Mesenchymal stem cell (in vitro differentiated cells and primary cell): ENCODE measurements at regions not wholly inside any gene's neighbourhood (a gene's known extent, or its start where the extent isn't known, plus 50 kb on each side); places are given as distances from the start of the nearest gene placed in this dataset.

Experiments used
- DNase-seq: peaks from one replicate; pipeline ENCODE4 v3.0.0-alpha.2; 2013
- H2AFZ ChIP-seq: one replicate; pipeline ENCODE4 v1.6.1; 2013; ENCODE audit warnings: low read depth, mild to moderate bottlenecking, control low read depth, inconsistent platforms, low read length, moderate library complexity
- H2AK5ac ChIP-seq: 2 replicates; pipeline ENCODE4 v1.6.1; 2013; ENCODE audit warnings: low read length, moderate library complexity, mild to moderate bottlenecking, inconsistent platforms; ENCODE audit not compliant: severe bottlenecking
- H2BK120ac ChIP-seq: one replicate; pipeline ENCODE4 v1.6.1; 2013; ENCODE audit warnings: low read depth, mild to moderate bottlenecking, inconsistent platforms, low read length, moderate library complexity
- H2BK12ac ChIP-seq, 2 experiments: one replicate each; pipeline ENCODE4 v1.6.1; 2013; ENCODE audit warnings: inconsistent platforms in 2 of 2, low read length in 2 of 2, mild to moderate bottlenecking in 2 of 2, moderate library complexity in 2 of 2, control low read depth in 1 of 2
- H2BK15ac ChIP-seq: one replicate; pipeline ENCODE4 v1.6.1; 2013; ENCODE audit warnings: mild to moderate bottlenecking, low read depth, inconsistent platforms; ENCODE audit not compliant: poor library complexity, severe bottlenecking
- H2BK5ac ChIP-seq: 2 replicates; pipeline ENCODE4 v1.6.1; 2013; ENCODE audit warnings: low read depth, mild to moderate bottlenecking, low read length, control low read depth, inconsistent platforms; ENCODE audit not compliant: poor library complexity, severe bottlenecking
- H3K14ac ChIP-seq, 2 experiments: one replicate each; pipeline ENCODE4 v1.6.1; 2013; ENCODE audit warnings: inconsistent platforms in 2 of 2, low read length in 2 of 2, control low read depth in 1 of 2, mild to moderate bottlenecking in 1 of 2, moderate library complexity in 1 of 2
- H3K18ac ChIP-seq, 2 experiments: one replicate each; pipeline ENCODE4 v1.6.1; 2013; ENCODE audit warnings: inconsistent platforms in 2 of 2, low read length in 2 of 2, control low read depth in 1 of 2, low read depth in 1 of 2, mild to moderate bottlenecking in 1 of 2
- H3K23ac ChIP-seq, 2 experiments: one replicate each; pipeline ENCODE4 v1.6.1; 2013; ENCODE audit warnings: inconsistent platforms in 2 of 2, low read length in 2 of 2, mild to moderate bottlenecking in 2 of 2, moderate library complexity in 2 of 2, control low read depth in 1 of 2
- H3K27ac ChIP-seq: 2 replicates; pipeline ENCODE4 v1.5.1; 2013; ENCODE audit warnings: mild to moderate bottlenecking, moderate library complexity, low read length, control low read depth, inconsistent platforms; ENCODE audit not compliant: poor library complexity, severe bottlenecking
- H3K27me3 ChIP-seq, 2 experiments: 2 replicates each; pipeline versions ENCODE4 v1.6.1 to v1.7.0; 2013; ENCODE audit warnings: low read length in 2 of 2, mild to moderate bottlenecking in 2 of 2, moderate library complexity in 2 of 2, control low read depth in 1 of 2, inconsistent platforms in 1 of 2; ENCODE audit not compliant: control insufficient read depth in 1 of 2, insufficient read depth in 1 of 2
- H3K36me3 ChIP-seq, 2 experiments: 2 replicates each; pipeline versions ENCODE4 v1.6.1 to v1.7.0; 2013; ENCODE audit warnings: low read length in 2 of 2, control low read depth in 1 of 2, inconsistent platforms in 1 of 2, low read depth in 1 of 2, mild to moderate bottlenecking in 1 of 2; ENCODE audit not compliant: insufficient read depth in 2 of 2, control insufficient read depth in 1 of 2
- H3K4ac ChIP-seq, 2 experiments: one replicate each; pipeline ENCODE4 v1.6.1; 2013; ENCODE audit warnings: inconsistent platforms in 2 of 2, low read length in 2 of 2, mild to moderate bottlenecking in 2 of 2, moderate library complexity in 2 of 2, control low read depth in 1 of 2, low read depth in 1 of 2
- H3K4me1 ChIP-seq: 2 replicates; pipeline ENCODE4 v1.6.1; 2013; ENCODE audit warnings: low read depth, low read length, control low read depth; ENCODE audit not compliant: control insufficient read depth, insufficient read depth
- H3K4me2 ChIP-seq: 2 replicates; pipeline ENCODE4 v1.6.1; 2013; ENCODE audit warnings: low read length, mild to moderate bottlenecking, inconsistent platforms; ENCODE audit not compliant: poor library complexity, severe bottlenecking
- H3K4me3 ChIP-seq, 2 experiments: 2 replicates each; pipeline versions ENCODE4 v1.5.1 to v1.7.0; 2013; ENCODE audit warnings: low read length in 2 of 2, mild to moderate bottlenecking in 2 of 2, control low read depth in 1 of 2, low read depth in 1 of 2; ENCODE audit not compliant: insufficient read depth in 1 of 2
- H3K79me1 ChIP-seq: replicated peaks from 2 replicates; pipeline ENCODE4 v1.6.1; 2013; ENCODE audit warnings: mild to moderate bottlenecking, control low read depth, low read length, inconsistent platforms; ENCODE audit not compliant: poor library complexity, severe bottlenecking
- H3K9ac ChIP-seq: 2 replicates; pipeline ENCODE4 v1.7.0; 2013; ENCODE audit warnings: mild to moderate bottlenecking, low read length, moderate library complexity
- H3K9me3 ChIP-seq: 2 replicates; pipeline ENCODE4 v1.7.0; 2013; ENCODE audit warnings: mild to moderate bottlenecking, low read length; ENCODE audit not compliant: control insufficient read depth
- H4K8ac ChIP-seq: one replicate; pipeline ENCODE4 v1.6.1; 2013; ENCODE audit warnings: inconsistent platforms, mild to moderate bottlenecking, low read length, moderate library complexity
- H4K91ac ChIP-seq: one replicate; pipeline ENCODE4 v1.6.1; 2013; ENCODE audit warnings: mild to moderate bottlenecking, low read length, inconsistent platforms
- WGBS: methylation state at CpG from one replicate; pipeline ENCODE4 v1.1.7; 2013; ENCODE audit warnings: mixed read lengths; 5-methylcytosine and 5-hydroxymethylcytosine counted together

DNA sequence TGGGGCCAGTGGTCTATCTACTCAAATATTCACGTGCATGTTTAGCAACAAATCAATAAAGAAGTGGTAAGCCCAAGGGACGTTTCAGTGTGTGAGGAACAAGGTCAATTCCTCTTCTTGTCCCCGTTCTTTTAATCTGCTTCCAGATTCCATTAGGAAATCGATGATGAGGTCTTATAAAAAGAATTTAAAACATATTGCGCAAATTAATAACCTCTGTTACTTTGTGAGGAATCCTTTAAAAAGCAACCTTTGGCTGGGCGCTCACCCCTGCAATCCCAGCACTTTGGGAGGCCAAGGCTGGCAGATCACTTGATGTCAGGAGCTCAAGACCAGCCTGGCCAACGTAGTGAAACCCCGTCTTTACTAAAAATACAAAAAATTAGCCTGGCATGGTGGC, 113.0 kb upstream of the TMPRSS2 start:
- DNase-seq, result no peak

GRCh38 chr21:41620541-41620940, 112.6 kb upstream of the TMPRSS2 start:
- Histone ChIP-seq H3K27me3 (peaks cover 4 to 13% of the 10 kb centered on the region in 2 experiments), H4K91ac (no peak overlapping the region), H4K8ac (no peak overlapping the region), H3K23ac (no peak overlapping the region), H3K18ac (no peak overlapping the region), H2AK5ac (no peak overlapping the region), H3K4me1 (peaks cover 9% of the 10 kb centered on the region), H3K27ac (no peak overlapping the region), H3K4ac (no peak overlapping the region), H3K9me3 (no peaks in the 10 kb centered on the region), H2BK5ac (no peak overlapping the region), H3K14ac (no peak overlapping the region), H3K79me1 (no peaks in the 10 kb centered on the region), H2BK12ac (no peak overlapping the region), H2AFZ (no peak overlapping the region), H3K36me3 (no peaks in the 10 kb centered on the region), H2BK15ac (no peak overlapping the region), H3K9ac (no peak overlapping the region), H2BK120ac (no peak overlapping the region), H3K4me3 (no peak overlapping the region), H3K4me2 (no peak overlapping the region)
- no peak for DNase-seq
- 90% methylated on average over 6 of the region's 6 CpGs for WGBS

More for the DNA sequence above, 113.0 kb upstream of the TMPRSS2 start:
- Histone ChIP-seq H4K8ac (no peak overlapping the region), H3K14ac (no peak overlapping the region), H2BK12ac (no peak overlapping the region), H3K23ac (no peak overlapping the region), H4K91ac (no peak overlapping the region), H2AK5ac (no peak overlapping the region), H2AFZ (no peak overlapping the region), H3K9ac (peak overlapping the region; percentile 17), H3K27me3 (peaks cover 6 to 13% of the 10 kb centered on the region in 2 experiments), H3K4me1 (peaks cover 9% of the 10 kb centered on the region), H3K9me3 (no peaks in the 10 kb centered on the region), H3K27ac (no peak overlapping the region), H2BK15ac (no peak overlapping the region), H2BK120ac (no peak overlapping the region), H3K4ac (no peak overlapping the region), H2BK5ac (no peak overlapping the region), H3K79me1 (no peaks in the 10 kb centered on the region), H3K36me3 (no peaks in the 10 kb centered on the region), H3K18ac (no peak overlapping the region), H3K4me3 (no peak overlapping the region), H3K4me2 (no peak overlapping the region)
- 85% methylated on average over 8 of the region's 8 CpGs for WGBS

DNA sequence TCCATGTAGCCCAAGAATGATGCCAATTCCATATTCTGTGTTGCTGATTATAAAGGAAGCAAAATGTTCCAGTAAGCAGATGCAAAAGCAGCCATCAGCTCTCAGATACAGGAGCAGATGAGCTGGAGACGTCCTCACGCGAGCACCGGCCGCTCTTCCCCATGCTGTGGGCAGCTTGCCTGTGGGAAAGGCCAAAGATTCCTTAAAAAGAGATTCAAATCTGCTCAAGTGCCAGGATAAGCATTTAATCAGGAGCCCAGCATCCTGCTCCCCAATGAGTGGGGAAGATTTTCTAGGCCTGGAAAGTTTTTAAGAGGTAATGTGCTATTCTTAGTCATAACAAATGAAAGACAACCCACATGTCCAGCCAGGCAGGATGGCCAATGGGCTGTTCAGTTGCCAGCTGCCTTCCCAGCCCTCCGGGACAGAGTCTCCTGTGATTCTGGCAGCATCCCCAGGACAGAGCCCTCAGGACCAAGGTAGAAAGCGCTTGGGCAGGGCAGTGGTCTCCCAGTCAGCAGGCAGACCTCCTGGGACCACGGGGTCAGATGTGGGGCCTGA, 108.2 kb upstream of the TMPRSS2 start:
- no peak overlapping the region for H2AK5ac ChIP-seq
- no peak overlapping the region for H3K4ac ChIP-seq
- H3K18ac ChIP-seq, result no peak overlapping the region
- H3K27me3 ChIP-seq, result peaks cover 9 to 10% of the 10 kb centered on the region in 2 experiments
- peak overlapping the region; percentile 1 for H3K27ac ChIP-seq
- no peak overlapping the region for H2BK12ac ChIP-seq
- no peak overlapping the region for H2AFZ ChIP-seq
- H2BK15ac ChIP-seq, result no peak overlapping the region
- WGBS, result 85% methylated on average over 8 of the region's 8 CpGs
- H2BK120ac ChIP-seq, result no peak overlapping the region
- DNase-seq, result no peak
- H2BK5ac ChIP-seq, result no peak overlapping the region
- H3K14ac ChIP-seq, result no peak overlapping the region
- H3K36me3 ChIP-seq, result no peaks in the 10 kb centered on the region
- H3K79me1 ChIP-seq, result no peaks in the 10 kb centered on the region
- H4K8ac ChIP-seq, result no peak overlapping the region
- no peak overlapping the region for H4K91ac ChIP-seq
- peaks cover 20% of the 10 kb centered on the region for H3K4me1 ChIP-seq
- H3K4me2 ChIP-seq, result no peak overlapping the region
- no peaks in the 10 kb centered on the region for H3K9me3 ChIP-seq
- H3K23ac ChIP-seq, result no peak overlapping the region
- peak overlapping the region; percentile 77 for H3K9ac ChIP-seq
- no peak overlapping the region for H3K4me3 ChIP-seq

- Histone ChIP-seq H2AK5ac (no peak overlapping the region), H3K79me1 (no peaks in the 10 kb centered on the region), H3K14ac (no peak overlapping the region), H2BK5ac (no peak overlapping the region), H4K8ac (no peak overlapping the region), H2BK12ac (no peak overlapping the region), H3K18ac (no peak overlapping the region), H3K9me3 (no peaks in the 10 kb centered on the region), H3K4ac (no peak overlapping the region), H2BK15ac (no peak overlapping the region), H2AFZ (no peak overlapping the region), H2BK120ac (no peak overlapping the region), H3K4me3 (no peak overlapping the region), H3K36me3 (no peaks in the 10 kb centered on the region), H3K27me3 (peaks cover 8 to 11% of the 10 kb centered on the region in 2 experiments), H3K9ac (peak overlapping the region; percentile 77), H4K91ac (no peak overlapping the region), H3K23ac (no peak overlapping the region), H3K27ac (no peak overlapping the region), H3K4me1 (peaks cover 20% of the 10 kb centered on the region), H3K4me2 (no peak overlapping the region)
- 73% methylated on average over 1 of the region's 1 CpG for whole genome bisulfite sequencing
- DNase-seq, result no peak
These were observed 107.7 kb upstream of the TMPRSS2 start for GRCh38 chr21:41615613-41616012.
